HepG2 (cell line): ENCODE measurements at regions not wholly inside any gene's neighbourhood (a gene's known extent, or its start where the extent isn't known, plus 50 kb on each side); places are given as distances from the start of the nearest gene placed in this dataset.
A peak's percentile ranks its signal among the peaks of the same experiment; 100 is the strongest.

ENCODE experiments used
- ATAC-seq: fragments of 200-7000 bp; cut with Tn5 transposase; 3 replicates; pipeline ENCODE4 v1.9.1; 2020; ENCODE audit warnings: mild to moderate bottlenecking, moderate library complexity
- BruUV-seq: library from RNA; stranded (reverse); fragments of 400-500 nt; replicated peaks from 2 replicates; lab custom pipeline; 2021; lab: Mats Ljungman, UMichigan
- CTCF ChIA-PET: fragments of 300-600 bp; formaldehyde crosslinking; extraction: SDS; loops from one replicate; lab custom pipeline; 2021; ENCODE audit warnings: low total read pairs, inconsistent platforms, low intra/inter-chr PET ratio; lab: Yijun Ruan, JAX
- POLR2A ChIA-PET: fragments of 350-600 bp; sonication (Branson Sonifier 250); formaldehyde crosslinking; loops from one replicate; lab custom pipeline; 2020; ENCODE audit warnings: antibody characterized with exemption, inconsistent platforms; lab: Yijun Ruan, JAX
- DNase-seq: peaks from one replicate; pipeline ENCODE4 v3.0.0-alpha.2; 2015; ENCODE audit warnings: low spot score
- FAIRE-seq: peaks from 3 replicates; lab custom pipeline; 2011; peaks lifted over from hg19 to GRCh38; lab: Jason Lieb, UNC
- H2AFZ ChIP-seq: one replicate; pipeline ENCODE4 v1.6.1; 2011; ENCODE audit warnings: low read length, inconsistent platforms
- H3K27ac ChIP-seq: fragments of 300-600 bp; 3 replicates; pipeline ENCODE4 v1.8.0; 2011; ENCODE audit warnings: mixed run types, mild to moderate bottlenecking, mixed read lengths, low read length, inconsistent platforms; ENCODE audit not compliant: insufficient read depth; ENCODE audit errors: extremely low read length
- H3K27me3 ChIP-seq, 2 experiments: fragments of 200-600 bp in 1 of 2; 2 replicates in 1 of 2; 3 replicates in 1 of 2; pipeline versions ENCODE4 v1.6.0 to v1.8.0; 2011; ENCODE audit warnings: low read length in 2 of 2, mild to moderate bottlenecking in 2 of 2, moderate library complexity in 2 of 2, inconsistent platforms in 1 of 2; ENCODE audit not compliant: insufficient read depth in 2 of 2, control insufficient read depth in 1 of 2
- H3K36me3 ChIP-seq, 2 experiments: fragments of 200-600 bp in 1 of 2; replicated peaks in 1 of 2; 2 replicates in 1 of 2; 3 replicates in 1 of 2; pipeline versions ENCODE4 v1.5.1 to v1.8.0; 2011; ENCODE audit warnings: low read length in 2 of 2, inconsistent platforms in 1 of 2; ENCODE audit not compliant: insufficient read depth in 2 of 2, control insufficient read depth in 1 of 2
- H3K4me1 ChIP-seq: 2 replicates; pipeline ENCODE4 v1.5.1; 2012; ENCODE audit warnings: low read length, inconsistent platforms; ENCODE audit not compliant: insufficient read depth
- H3K4me2 ChIP-seq: 2 replicates; pipeline ENCODE4 v1.6.0; 2011; ENCODE audit warnings: low read depth, low read length, inconsistent platforms
- H3K4me3 ChIP-seq, 3 experiments: fragments of 200-600 bp in 1 of 3; sonication (generic), shearing (Covaris generic) in 1 of 3; replicated peaks in 1 of 3; 2 replicates each; pipeline ENCODE4 v1.5.1; 2011 to 2016; ENCODE audit warnings: low read length in 3 of 3, inconsistent platforms in 2 of 3, low read depth in 2 of 3, mild to moderate bottlenecking in 2 of 3, control low read depth in 1 of 3, mixed read lengths in 1 of 3; ENCODE audit not compliant: insufficient read depth in 1 of 3
- H3K79me2 ChIP-seq: one replicate; pipeline ENCODE4 v1.6.1; 2011; ENCODE audit warnings: low read length, inconsistent platforms; ENCODE audit not compliant: insufficient read depth
- H3K9ac ChIP-seq: 2 replicates; pipeline ENCODE4 v1.6.0; 2011; ENCODE audit warnings: mild to moderate bottlenecking, low read depth, low read length, inconsistent platforms; ENCODE audit not compliant: insufficient read depth
- H3K9me3 ChIP-seq: 2 replicates; pipeline ENCODE4 v1.5.1; 2012; ENCODE audit warnings: mild to moderate bottlenecking, low read length
- H4K20me1 ChIP-seq: 2 replicates; pipeline ENCODE4 v1.6.0; 2011; ENCODE audit warnings: inconsistent platforms, mild to moderate bottlenecking, low read length, moderate library complexity; ENCODE audit not compliant: insufficient read depth
- ELF1 ChIP-seq: sonication (generic); formaldehyde crosslinking; IDR thresholded peaks from 2 replicates; pipeline ENCODE4 v1.4.0; 2020; ENCODE audit warnings: missing genetic modification reagents
- HHEX ChIP-seq: IDR thresholded peaks from 2 replicates; pipeline ENCODE4 v1.6.1; 2016; ENCODE audit warnings: control low read depth
- HNRNPH1 ChIP-seq: fragments of 200-400 bp; formaldehyde crosslinking; optimal IDR thresholded peaks from 2 replicates; pipeline ENCODE3; 2017; ENCODE audit warnings: mild to moderate bottlenecking, low read depth, low read length
- MYNN ChIP-seq: sonication (generic); formaldehyde crosslinking; IDR thresholded peaks from 2 replicates; pipeline ENCODE4 v1.4.0; 2020; ENCODE audit warnings: mild to moderate bottlenecking, low read depth, missing genetic modification reagents
- ZNF234 ChIP-seq: sonication (generic); formaldehyde crosslinking; conservative IDR thresholded peaks from 2 replicates; pipeline ENCODE4 v1.5.1; 2020; ENCODE audit warnings: mild to moderate bottlenecking, missing genetic modification reagents
- ZNF331 ChIP-seq: sonication (generic); formaldehyde crosslinking; IDR thresholded peaks from 2 replicates; pipeline ENCODE4 v1.4.0; 2020; ENCODE audit warnings: missing genetic modification reagents
- ZNF563 ChIP-seq: sonication (generic); formaldehyde crosslinking; IDR thresholded peaks from 2 replicates; pipeline ENCODE4 v1.8.0; 2022; ENCODE audit warnings: mild to moderate bottlenecking, moderate library complexity, missing genetic modification reagents
- ZNF629 ChIP-seq: sonication (generic); formaldehyde crosslinking; conservative IDR thresholded peaks from 2 replicates; pipeline ENCODE4 v1.5.0; 2020; ENCODE audit warnings: missing genetic modification reagents
- WGBS: methylation state at CpG from one replicate; pipeline ENCODE4 v1.1.6; 2017; ENCODE audit warnings: low lambda C conversion rate; 5-methylcytosine and 5-hydroxymethylcytosine counted together
- in situ Hi-C: cut with HindIII; loops from 2 replicates; pipeline ENCODE4 v1.10.0; 2017; ENCODE audit warnings: low pct_unique_long_range_greater_than_20kb; ENCODE audit not compliant: extremely low pct_ligation_motif_present
- intact Hi-C: fragments of 100-400 bp; cut with micrococcal nuclease; formaldehyde crosslinking; loops from one replicate; pipeline ENCODE4 v1.10.0; 2022; ENCODE audit not compliant: unreplicated experiment
- TF ChIP-seq, protein P1 (sequence below): sonication (generic); formaldehyde crosslinking; IDR thresholded peaks from 2 replicates; pipeline ENCODE4 v1.5.0; 2020; ENCODE audit warnings: mild to moderate bottlenecking, missing genetic modification reagents
- TF ChIP-seq, protein P2 (sequence below): IDR thresholded peaks from 2 replicates; pipeline ENCODE4 v1.6.1; 2016; ENCODE audit warnings: missing biosample characterization, missing genetic modification reagents, low read depth
- TF ChIP-seq, protein P3 (sequence below): sonication (generic); formaldehyde crosslinking; conservative IDR thresholded peaks from 2 replicates; pipeline ENCODE4 v1.8.0; 2022; ENCODE audit warnings: low read depth, missing genetic modification reagents
- TF ChIP-seq, protein P4 (sequence below): sonication (generic); formaldehyde crosslinking; IDR thresholded peaks from 2 replicates; pipeline ENCODE4 v1.8.0; 2022; ENCODE audit warnings: mild to moderate bottlenecking, missing genetic modification reagents, borderline replicate concordance

DNA sequence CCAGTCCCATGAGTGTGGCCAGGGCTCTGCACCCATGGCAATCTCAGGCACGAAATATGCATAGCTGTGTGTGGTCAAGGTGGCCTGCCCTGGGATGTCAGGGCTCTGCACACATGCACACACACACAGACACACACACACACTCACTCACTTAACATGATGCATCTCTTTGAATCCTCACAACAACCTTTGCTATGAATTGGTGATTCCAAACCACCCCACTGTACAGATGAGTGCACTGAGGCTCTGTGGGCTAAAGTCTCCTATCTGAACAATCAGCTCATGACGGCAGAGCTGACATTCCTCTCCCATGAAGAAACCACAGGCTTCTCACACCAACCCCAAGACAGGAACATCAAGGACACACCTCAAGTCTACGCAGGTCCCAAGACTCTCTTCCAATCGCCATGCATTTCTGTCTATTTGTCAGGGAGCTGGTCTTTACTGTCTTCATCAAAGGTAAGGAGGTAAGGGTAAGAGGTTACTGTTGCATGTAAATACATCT lies 131.6 kb downstream of the ETS2 start:
- Histone ChIP-seq H4K20me1 (no peaks in the 10 kb centered on the region), H3K27ac (no peak overlapping the region), H3K36me3 (no peaks in the 10 kb centered on the region), H2AFZ (no peak overlapping the region), H3K79me2 (no peaks in the 10 kb centered on the region), H3K4me3 (no peak overlapping the region), H3K4me1 (no peaks in the 10 kb centered on the region), H3K9ac (no peak overlapping the region), H3K9me3 (no peaks in the 10 kb centered on the region), H3K27me3 (no peaks in the 10 kb centered on the region; a peak in 1 of 5 replicates), H3K4me2 (no peak overlapping the region)
- in situ Hi-C loops (no loop called here), intact Hi-C loops (no loop called here)
- peak; percentile 72 for TF ChIP-seq ZNF629 (CRISPR knock-in tag)
- no peak for TF ChIP-seq ZNF234
- DNase-seq (no peak), ATAC-seq (no peak), FAIRE-seq (no peak)
- WGBS, result 52% methylated on average over 3 of the region's 4 CpGs
- no TSS peak for BruUV-seq
- ChIA-PET CTCF (no interaction called here), POLR2A (no interaction called here)

DNA sequence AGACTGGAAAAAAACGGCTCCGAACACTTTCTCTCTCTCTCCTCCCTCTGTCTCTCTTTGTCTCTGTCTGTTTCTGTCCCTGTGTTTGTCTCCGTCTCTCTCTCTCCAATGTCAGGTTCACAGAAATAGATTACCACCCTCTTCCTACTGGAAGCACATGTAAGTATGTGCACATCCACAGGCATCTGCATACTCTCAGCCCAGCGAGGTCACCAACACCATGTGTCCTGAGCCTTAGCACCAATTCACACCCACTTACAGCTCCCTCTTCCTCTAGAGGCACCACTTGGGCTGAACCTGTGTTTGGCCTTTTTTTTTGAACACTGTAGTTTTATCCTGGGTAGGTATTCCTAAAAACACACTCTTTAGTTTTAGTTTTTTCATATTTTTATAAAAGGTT lies 130.5 kb downstream of the ETS2 start:
- POLR2A ChIA-PET, result no interaction called here
- H3K4me2 ChIP-seq, result no peak overlapping the region
- TF ChIP-seq, protein P1, sequence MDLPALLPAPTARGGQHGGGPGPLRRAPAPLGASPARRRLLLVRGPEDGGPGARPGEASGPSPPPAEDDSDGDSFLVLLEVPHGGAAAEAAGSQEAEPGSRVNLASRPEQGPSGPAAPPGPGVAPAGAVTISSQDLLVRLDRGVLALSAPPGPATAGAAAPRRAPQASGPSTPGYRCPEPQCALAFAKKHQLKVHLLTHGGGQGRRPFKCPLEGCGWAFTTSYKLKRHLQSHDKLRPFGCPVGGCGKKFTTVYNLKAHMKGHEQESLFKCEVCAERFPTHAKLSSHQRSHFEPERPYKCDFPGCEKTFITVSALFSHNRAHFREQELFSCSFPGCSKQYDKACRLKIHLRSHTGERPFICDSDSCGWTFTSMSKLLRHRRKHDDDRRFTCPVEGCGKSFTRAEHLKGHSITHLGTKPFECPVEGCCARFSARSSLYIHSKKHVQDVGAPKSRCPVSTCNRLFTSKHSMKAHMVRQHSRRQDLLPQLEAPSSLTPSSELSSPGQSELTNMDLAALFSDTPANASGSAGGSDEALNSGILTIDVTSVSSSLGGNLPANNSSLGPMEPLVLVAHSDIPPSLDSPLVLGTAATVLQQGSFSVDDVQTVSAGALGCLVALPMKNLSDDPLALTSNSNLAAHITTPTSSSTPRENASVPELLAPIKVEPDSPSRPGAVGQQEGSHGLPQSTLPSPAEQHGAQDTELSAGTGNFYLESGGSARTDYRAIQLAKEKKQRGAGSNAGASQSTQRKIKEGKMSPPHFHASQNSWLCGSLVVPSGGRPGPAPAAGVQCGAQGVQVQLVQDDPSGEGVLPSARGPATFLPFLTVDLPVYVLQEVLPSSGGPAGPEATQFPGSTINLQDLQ, result no peak
- TF ChIP-seq MYNN (CRISPR knock-in tag) (no peak), ZNF563 (no peak), HNRNPH1 (no peak), HHEX (CRISPR knock-in tag) (no peak), ZNF629 (CRISPR knock-in tag) (no peak), ZNF331 (no peak), ELF1 (CRISPR knock-in tag) (no peak)
- TF ChIP-seq, protein P2, sequence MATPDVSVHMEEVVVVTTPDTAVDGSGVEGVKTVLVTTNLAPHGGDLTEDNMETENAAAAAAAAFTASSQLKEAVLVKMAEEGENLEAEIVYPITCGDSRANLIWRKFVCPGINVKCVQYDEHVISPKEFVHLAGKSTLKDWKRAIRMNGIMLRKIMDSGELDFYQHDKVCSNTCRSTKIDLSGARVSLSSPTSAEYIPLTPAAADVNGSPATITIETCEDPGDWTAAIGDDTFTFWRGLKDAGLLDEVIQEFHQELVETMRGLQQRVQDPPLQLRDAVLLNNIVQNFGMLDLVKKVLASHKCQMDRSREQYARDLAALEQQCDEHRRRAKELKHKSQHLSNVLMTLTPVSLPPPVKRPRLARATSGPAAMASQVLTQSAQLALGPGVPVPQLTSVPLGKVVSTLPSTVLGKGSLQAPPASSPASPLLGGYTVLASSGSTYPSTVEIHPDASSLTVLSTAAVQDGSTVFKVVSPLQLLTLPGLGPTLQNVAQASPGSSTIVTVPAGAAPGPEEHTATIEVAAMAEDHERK (CRISPR knock-in tag), result no peak
- TF ChIP-seq, protein P3, sequence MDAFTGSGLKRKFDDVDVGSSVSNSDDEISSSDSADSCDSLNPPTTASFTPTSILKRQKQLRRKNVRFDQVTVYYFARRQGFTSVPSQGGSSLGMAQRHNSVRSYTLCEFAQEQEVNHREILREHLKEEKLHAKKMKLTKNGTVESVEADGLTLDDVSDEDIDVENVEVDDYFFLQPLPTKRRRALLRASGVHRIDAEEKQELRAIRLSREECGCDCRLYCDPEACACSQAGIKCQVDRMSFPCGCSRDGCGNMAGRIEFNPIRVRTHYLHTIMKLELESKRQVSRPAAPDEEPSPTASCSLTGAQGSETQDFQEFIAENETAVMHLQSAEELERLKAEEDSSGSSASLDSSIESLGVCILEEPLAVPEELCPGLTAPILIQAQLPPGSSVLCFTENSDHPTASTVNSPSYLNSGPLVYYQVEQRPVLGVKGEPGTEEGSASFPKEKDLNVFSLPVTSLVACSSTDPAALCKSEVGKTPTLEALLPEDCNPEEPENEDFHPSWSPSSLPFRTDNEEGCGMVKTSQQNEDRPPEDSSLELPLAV (CRISPR knock-in tag), result no peak
- TF ChIP-seq, protein P4, sequence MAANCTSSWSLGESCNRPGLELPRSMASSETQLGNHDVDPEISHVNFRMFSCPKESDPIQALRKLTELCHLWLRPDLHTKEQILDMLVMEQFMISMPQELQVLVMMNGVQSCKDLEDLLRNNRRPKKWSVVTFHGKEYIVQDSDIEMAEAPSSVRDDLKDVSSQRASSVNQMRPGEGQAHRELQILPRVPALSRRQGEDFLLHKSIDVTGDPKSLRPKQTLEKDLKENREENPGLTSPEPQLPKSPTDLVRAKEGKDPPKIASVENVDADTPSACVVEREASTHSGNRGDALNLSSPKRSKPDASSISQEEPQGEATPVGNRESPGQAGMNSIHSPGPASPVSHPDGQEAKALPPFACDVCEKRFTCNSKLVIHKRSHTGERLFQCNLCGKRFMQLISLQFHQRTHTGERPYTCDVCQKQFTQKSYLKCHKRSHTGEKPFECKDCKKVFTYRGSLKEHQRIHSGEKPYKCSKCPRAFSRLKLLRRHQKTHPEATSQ (CRISPR knock-in tag), result no peak

More for the DNA sequence above, 130.5 kb downstream of the ETS2 start:
- BruUV-seq, result no TSS peak
- intact Hi-C loops (no loop called here), in situ Hi-C loops (no loop called here)
- CTCF ChIA-PET, result no interaction called here
- no peak for DNase-seq
- 0 out of 2 replicates have a peak, but pooled peaks cover under 1% of the 10 kb centered on the region for H3K4me1 ChIP-seq
- no peak overlapping the region for H2AFZ ChIP-seq
- ATAC-seq, result no peak
- no peak for FAIRE-seq
- H3K9ac ChIP-seq, result no peak overlapping the region
- H3K36me3 ChIP-seq, result no peaks in the 10 kb centered on the region
- 80% methylated on average over 4 of the region's 4 CpGs for WGBS
- H3K27me3 ChIP-seq, result no peaks in the 10 kb centered on the region; a peak in 1 of 5 replicates
- H3K9me3 ChIP-seq, result no peaks in the 10 kb centered on the region
- no peaks in the 10 kb centered on the region for H3K79me2 ChIP-seq
- no peak overlapping the region for H3K4me3 ChIP-seq
- H3K27ac ChIP-seq, result no peak overlapping the region
- H4K20me1 ChIP-seq, result no peaks in the 10 kb centered on the region
